ENCODE measurements at regions not wholly inside any gene's neighbourhood (a gene's known extent, or its start where the extent isn't known, plus 50 kb on each side); places are given as distances from the start of the nearest gene placed in this dataset.
"Not testable (repeated sequence)": the region's sequence is repeated elsewhere in the genome, so short reads cannot be mapped to it uniquely, and the experiment has no call there.

GRCh38 chr22:46047841-46048595, 71.1 kb upstream of the WNT7B start:
- no peak overlapping the region for H3K4me3 ChIP-seq (ENCODE audit: low read depth, low read length)
- in situ Hi-C loops (cut with HindIII; ENCODE audit: low pct_ligation_motif_present, low sequenced_read_pairs), result no loop called here
- H3K27me3 ChIP-seq (replicated peaks), result no peaks in the 10 kb centered on the region
- no peak overlapping the region for H3K27ac ChIP-seq
- TF ChIP-seq, protein P1, sequence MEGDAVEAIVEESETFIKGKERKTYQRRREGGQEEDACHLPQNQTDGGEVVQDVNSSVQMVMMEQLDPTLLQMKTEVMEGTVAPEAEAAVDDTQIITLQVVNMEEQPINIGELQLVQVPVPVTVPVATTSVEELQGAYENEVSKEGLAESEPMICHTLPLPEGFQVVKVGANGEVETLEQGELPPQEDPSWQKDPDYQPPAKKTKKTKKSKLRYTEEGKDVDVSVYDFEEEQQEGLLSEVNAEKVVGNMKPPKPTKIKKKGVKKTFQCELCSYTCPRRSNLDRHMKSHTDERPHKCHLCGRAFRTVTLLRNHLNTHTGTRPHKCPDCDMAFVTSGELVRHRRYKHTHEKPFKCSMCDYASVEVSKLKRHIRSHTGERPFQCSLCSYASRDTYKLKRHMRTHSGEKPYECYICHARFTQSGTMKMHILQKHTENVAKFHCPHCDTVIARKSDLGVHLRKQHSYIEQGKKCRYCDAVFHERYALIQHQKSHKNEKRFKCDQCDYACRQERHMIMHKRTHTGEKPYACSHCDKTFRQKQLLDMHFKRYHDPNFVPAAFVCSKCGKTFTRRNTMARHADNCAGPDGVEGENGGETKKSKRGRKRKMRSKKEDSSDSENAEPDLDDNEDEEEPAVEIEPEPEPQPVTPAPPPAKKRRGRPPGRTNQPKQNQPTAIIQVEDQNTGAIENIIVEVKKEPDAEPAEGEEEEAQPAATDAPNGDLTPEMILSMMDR (IDR thresholded peaks at IDR 0.05; ENCODE audit: low read depth, low read length, missing control alignments), result no peak
- DNase-seq, result no peak
- H3K36me3 ChIP-seq (replicated peaks), result no peaks in the 10 kb centered on the region

DNA sequence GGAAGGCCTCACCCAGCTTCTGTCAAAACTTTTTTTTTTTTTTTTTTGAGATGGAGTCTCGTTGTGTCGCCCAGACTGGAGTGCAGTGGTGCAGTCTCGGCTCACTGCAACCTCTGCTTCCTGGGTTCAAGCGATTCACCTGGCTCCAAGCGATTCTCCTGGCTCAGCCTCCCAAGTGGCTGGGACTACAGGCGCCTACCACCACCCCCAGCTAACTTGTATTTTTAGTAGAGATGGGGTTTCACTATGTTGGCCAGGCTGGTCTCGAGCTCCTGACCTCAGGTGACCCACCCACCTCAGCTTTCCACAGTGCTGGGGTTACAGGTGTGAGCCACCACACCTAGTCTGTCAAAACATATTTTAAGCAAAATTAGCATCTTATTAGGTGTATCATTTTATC, 71.7 kb upstream of the WNT7B start:
- H3K27me3 ChIP-seq (replicated peaks); in situ Hi-C loops (cut with HindIII; ENCODE audit: low pct_ligation_motif_present, low sequenced_read_pairs); H3K27ac ChIP-seq; H3K36me3 ChIP-seq (replicated peaks); DNase-seq; H3K4me3 ChIP-seq (ENCODE audit: low read depth, low read length): not testable (repeated sequence)

DNA sequence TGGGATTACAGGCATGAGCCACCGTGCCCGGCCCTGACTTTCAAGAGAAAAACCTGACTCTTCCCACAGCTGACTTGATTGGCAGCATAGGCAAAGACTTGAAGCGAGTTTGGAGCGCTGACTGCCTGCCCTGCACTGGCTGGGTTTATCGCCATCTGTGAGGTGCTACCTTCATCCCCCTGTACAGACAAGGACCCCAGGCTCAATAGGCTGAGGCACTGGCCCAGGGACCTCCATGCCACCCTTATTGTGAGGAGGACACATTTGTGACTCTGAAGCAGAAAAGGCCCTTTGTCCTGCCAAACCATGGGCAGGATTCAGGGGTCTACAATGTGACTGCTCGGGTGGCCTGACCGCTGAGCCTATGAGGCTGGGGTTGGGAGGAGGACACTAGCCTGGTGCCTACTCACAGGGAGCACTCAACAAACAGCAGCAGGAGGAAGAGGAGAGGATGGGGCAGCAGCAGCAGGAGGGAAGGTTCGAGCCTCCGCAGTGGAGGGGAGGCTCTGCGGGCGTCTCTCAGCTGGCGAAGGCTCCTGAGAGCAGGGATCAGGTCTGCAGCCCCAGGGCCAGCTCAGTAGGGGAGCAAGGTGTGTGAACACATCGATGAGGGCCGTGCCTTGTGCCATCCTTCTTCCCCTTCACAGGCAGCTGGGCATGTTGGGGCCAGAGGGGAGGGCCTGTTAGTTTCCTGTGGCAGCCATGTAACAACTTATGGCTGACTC, 72.9 kb upstream of the WNT7B start:
- TF ChIP-seq, protein P1 (IDR thresholded peaks at IDR 0.05; ENCODE audit: low read depth, low read length, missing control alignments), result no peak
- H3K4me3 ChIP-seq (ENCODE audit: low read depth, low read length), result no peak overlapping the region
- no peaks in the 10 kb centered on the region for H3K27me3 ChIP-seq (replicated peaks)
- no peak for DNase-seq
- in situ Hi-C loops (cut with HindIII; ENCODE audit: low pct_ligation_motif_present, low sequenced_read_pairs), result no loop called here
- H3K36me3 ChIP-seq (replicated peaks), result no peaks in the 10 kb centered on the region
- no peak overlapping the region for H3K27ac ChIP-seq

- in situ Hi-C loops (cut with HindIII; ENCODE audit: low pct_ligation_motif_present, low sequenced_read_pairs), result no loop called here
- H3K27ac ChIP-seq, result no peak overlapping the region
Measured at GRCh38 chr22:46050451-46050845, 73.5 kb upstream of the WNT7B start.

DNA sequence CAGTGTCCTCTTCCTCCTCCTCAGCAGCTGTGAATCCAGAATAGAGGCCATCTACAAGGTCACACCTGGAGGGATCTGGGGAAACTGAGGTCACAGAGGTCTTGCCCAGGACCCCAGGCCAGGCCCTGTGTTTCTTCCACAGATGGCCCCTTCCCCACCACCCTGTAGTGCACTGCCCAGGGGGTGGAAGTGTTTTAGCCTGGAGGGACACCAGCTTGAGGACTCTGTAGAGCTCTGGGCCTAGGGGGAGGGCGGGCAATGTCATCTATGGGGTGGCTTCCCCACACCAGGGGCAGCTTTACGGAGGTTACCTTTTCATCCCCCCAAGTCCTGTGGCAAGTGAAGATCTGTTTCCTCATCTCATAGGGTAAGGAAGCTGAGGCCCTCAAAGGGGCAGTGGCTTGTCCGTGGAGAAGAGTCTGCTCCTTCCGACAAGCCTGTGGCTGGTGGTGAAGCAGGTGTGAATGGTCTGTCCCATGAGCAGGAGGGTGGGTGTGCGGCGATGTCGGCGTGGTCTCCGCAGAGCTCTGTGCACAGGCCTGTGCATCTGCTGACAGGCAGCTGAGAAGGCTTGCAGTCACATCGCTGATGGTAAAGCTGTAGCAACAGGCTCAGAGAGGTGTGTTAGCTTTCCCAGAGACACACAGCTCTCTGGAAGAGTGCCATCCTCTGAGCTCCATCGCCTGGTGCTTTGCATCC, 74.1 kb upstream of the WNT7B start:
- Histone ChIP-seq H3K27me3 (replicated peaks) (no peaks in the 10 kb centered on the region), H3K4me3 (ENCODE audit: low read depth, low read length) (no peak overlapping the region), H3K27ac (no peak overlapping the region), H3K36me3 (replicated peaks) (no peaks in the 10 kb centered on the region)
- DNase-seq, result no peak
- in situ Hi-C loops (cut with HindIII; ENCODE audit: low pct_ligation_motif_present, low sequenced_read_pairs), result no loop called here
- TF ChIP-seq, protein P1 (IDR thresholded peaks at IDR 0.05; ENCODE audit: low read depth, low read length, missing control alignments), result no peak

More at GRCh38 chr22:46050451-46050845, 73.5 kb upstream of the WNT7B start:
- Histone ChIP-seq H3K4me3 (ENCODE audit: low read depth, low read length) (no peak overlapping the region), H3K36me3 (replicated peaks) (no peaks in the 10 kb centered on the region), H3K27me3 (replicated peaks) (no peaks in the 10 kb centered on the region)
- TF ChIP-seq, protein P1 (IDR thresholded peaks at IDR 0.05; ENCODE audit: low read depth, low read length, missing control alignments), result no peak
- DNase-seq, result no peak

- TF ChIP-seq, protein P1 (IDR thresholded peaks at IDR 0.05; ENCODE audit: low read depth, low read length, missing control alignments), result no peak
- no peak overlapping the region for H3K4me3 ChIP-seq (ENCODE audit: low read depth, low read length)
- in situ Hi-C loops (cut with HindIII; ENCODE audit: low pct_ligation_motif_present, low sequenced_read_pairs), result no loop called here
- H3K27ac ChIP-seq, result no peak overlapping the region
- no peaks in the 10 kb centered on the region for H3K36me3 ChIP-seq (replicated peaks)
- H3K27me3 ChIP-seq (replicated peaks), result no peaks in the 10 kb centered on the region
- DNase-seq, result no peak
Measured at GRCh38 chr22:46051646-46052045, 74.7 kb upstream of the WNT7B start.
